Kidney glomerular epithelial cell (primary cell): ENCODE measurements at regions not wholly inside any gene's neighbourhood (a gene's known extent, or its start where the extent isn't known, plus 50 kb on each side); places are given as distances from the start of the nearest gene placed in this dataset.

ENCODE experiments used
- DNase-seq: peaks from one replicate; lab custom pipeline; 2025; lab: John Stamatoyannopoulos, UW

GRCh38 chr3:69535613-69536012, 149.7 kb upstream of the FRMD4B start:
- no peak for DNase-seq

GRCh38 chr3:69532547-69533224, 146.8 kb upstream of the FRMD4B start:
- DNase-seq = no peak

GRCh38 chr3:69531576-69532546, 146.0 kb upstream of the FRMD4B start:
- no peak for DNase-seq

- no peak for DNase-seq
Observed at GRCh38 chr3:69530554-69530953, 144.7 kb upstream of the FRMD4B start.

- no peak for DNase-seq
Observed at GRCh38 chr3:69527498-69527897, 141.6 kb upstream of the FRMD4B start.

GRCh38 chr3:69524816-69525215, 138.9 kb upstream of the FRMD4B start:
- DNase-seq = no peak

- DNase-seq = no peak
Observed at GRCh38 chr3:69521286-69521685, 135.4 kb upstream of the FRMD4B start.

- DNase-seq = no peak
Observed at GRCh38 chr3:69511361-69511760, 125.5 kb upstream of the FRMD4B start.

- no peak for DNase-seq
Observed at GRCh38 chr3:69510481-69511030, 124.7 kb upstream of the FRMD4B start.

GRCh38 chr3:69509288-69509687, 123.4 kb upstream of the FRMD4B start:
- DNase-seq = no peak

GRCh38 chr3:69505770-69506407, 120.0 kb upstream of the FRMD4B start:
- no peak for DNase-seq

- peak; percentile 8 for DNase-seq
Observed at GRCh38 chr3:69504232-69504631, 118.3 kb upstream of the FRMD4B start.

- DNase-seq = no peak
Observed at GRCh38 chr3:69500604-69501003, 114.7 kb upstream of the FRMD4B start.

GRCh38 chr3:69499899-69500421, 114.1 kb upstream of the FRMD4B start:
- no peak for DNase-seq

GRCh38 chr3:69499422-69499821, 113.5 kb upstream of the FRMD4B start:
- no peak for DNase-seq

GRCh38 chr3:69496856-69497255, 111.0 kb upstream of the FRMD4B start:
- no peak for DNase-seq

GRCh38 chr3:69494185-69494584, 108.3 kb upstream of the FRMD4B start:
- no peak for DNase-seq

GRCh38 chr3:69493157-69493556, 107.3 kb upstream of the FRMD4B start:
- DNase-seq = no peak

- peak; percentile 33 for DNase-seq
Observed at GRCh38 chr3:69491975-69492374, 106.1 kb upstream of the FRMD4B start.

GRCh38 chr3:69490971-69491370, 105.1 kb upstream of the FRMD4B start:
- no peak for DNase-seq

- no peak for DNase-seq
Observed at GRCh38 chr3:69490235-69490634, 104.3 kb upstream of the FRMD4B start.

GRCh38 chr3:69488026-69488425, 102.1 kb upstream of the FRMD4B start:
- DNase-seq = no peak
